B cell (primary cell): ENCODE measurements at regions not wholly inside any gene's neighbourhood (a gene's known extent, or its start where the extent isn't known, plus 50 kb on each side); places are given as distances from the start of the nearest gene placed in this dataset.

Experiments used
- ATAC-seq: fragments of 200-7000 bp; cut with Tn5 transposase; one replicate; pipeline ENCODE4 v1.10.0; 2021; ENCODE audit warnings: low read depth, mild to moderate bottlenecking, moderate number of reproducible peaks, moderate library complexity
- CTCF ChIA-PET: fragments of 350-600 bp; sonication (Branson Sonifier 250); formaldehyde crosslinking; loops from one replicate; lab custom pipeline; 2021; ENCODE audit warnings: antibody characterized with exemption, inconsistent platforms; lab: Charles Lee
- POLR2A ChIA-PET: fragments of 350-600 bp; sonication (Branson Sonifier 250); formaldehyde crosslinking; loops from one replicate; lab custom pipeline; 2021; ENCODE audit warnings: antibody characterized with exemption; lab: Charles Lee
- DNase-seq: peaks from one replicate; pipeline ENCODE4 v3.0.0; 2013
- H2AFZ ChIP-seq: 2 replicates; pipeline ENCODE4 v1.6.1; 2012; ENCODE audit warnings: mild to moderate bottlenecking, low read depth, low read length; ENCODE audit not compliant: insufficient read depth, poor library complexity, severe bottlenecking
- H3K27ac ChIP-seq, 2 donors: 1 replicate in 1 of 2; 2 replicates in 1 of 2; pipeline ENCODE4 v1.5.1; 2012 to 2013; ENCODE audit warnings: low read length in 2 of 2, mild to moderate bottlenecking in 2 of 2, moderate library complexity in 1 of 2
- H3K27me3 ChIP-seq, 4 experiments: fragments of 200-600 bp in 1 of 4; sonication (generic) in 1 of 4; replicated peaks in 1 of 4; 1 replicate in 2 of 4; 2 replicates in 2 of 4; pipeline versions ENCODE4 v1.6.1 to v1.7.0; 2013 to 2016; ENCODE audit warnings: low read length in 3 of 4, mild to moderate bottlenecking in 2 of 4, mixed read lengths in 1 of 4, moderate library complexity in 1 of 4; ENCODE audit not compliant: insufficient read depth in 4 of 4, control insufficient read depth in 3 of 4; ENCODE audit errors: control extremely low read depth in 1 of 4
- H3K36me3 ChIP-seq, 2 experiments: replicated peaks in 1 of 2; 1 replicate in 1 of 2; 2 replicates in 1 of 2; pipeline versions ENCODE4 v1.6.1 to v1.7.1; 2013; ENCODE audit warnings: low read length in 1 of 2; ENCODE audit not compliant: insufficient read depth in 2 of 2, control insufficient read depth in 1 of 2; ENCODE audit errors: control extremely low read depth in 1 of 2, extremely low read depth in 1 of 2
- H3K4me1 ChIP-seq, 2 donors: fragments of 200-600 bp in 1 of 2; sonication (generic) in 1 of 2; 1 replicate in 1 of 2; 2 replicates in 1 of 2; pipeline versions ENCODE4 v1.5.1 to v1.6.1; 2013 to 2017; ENCODE audit warnings: low read length in 2 of 2; ENCODE audit not compliant: control insufficient read depth in 2 of 2, insufficient read depth in 2 of 2
- H3K4me2 ChIP-seq: replicated peaks from 2 replicates; pipeline ENCODE3; 2012; ENCODE audit warnings: mild to moderate bottlenecking, low read depth, low read length; ENCODE audit not compliant: poor library complexity, severe bottlenecking
- H3K4me3 ChIP-seq, 5 experiments: fragments of 200-600 bp in 1 of 5; sonication (generic) in 1 of 5; 1 replicate in 3 of 5; 2 replicates in 2 of 5; pipeline versions ENCODE4 v1.5.1 to v1.7.0; 2011 to 2016; ENCODE audit warnings: low read length in 4 of 5, mild to moderate bottlenecking in 4 of 5, low read depth in 2 of 5, control low read depth in 1 of 5, moderate library complexity in 1 of 5; ENCODE audit not compliant: insufficient read depth in 1 of 5; ENCODE audit errors: control extremely low read depth in 1 of 5, extremely low read depth in 1 of 5
- H3K79me2 ChIP-seq: fragments of 200-600 bp; sonication (generic); one replicate; pipeline ENCODE4 v1.6.0; 2016; ENCODE audit warnings: low read length; ENCODE audit not compliant: control insufficient read depth, insufficient read depth
- H3K9ac ChIP-seq: fragments of 200-600 bp; sonication (generic); 2 replicates; pipeline ENCODE4 v1.6.1; 2017; ENCODE audit warnings: mild to moderate bottlenecking, low read length, moderate library complexity
- H3K9me3 ChIP-seq, 3 donors: one replicate each; pipeline versions ENCODE4 v1.6.1 to v1.7.1; 2013; ENCODE audit warnings: low read length in 2 of 3; ENCODE audit not compliant: control insufficient read depth in 2 of 3, insufficient read depth in 1 of 3; ENCODE audit errors: control extremely low read depth in 1 of 3
- H4K20me1 ChIP-seq: 2 replicates; pipeline ENCODE4 v1.6.0; 2012; ENCODE audit warnings: mild to moderate bottlenecking, low read length; ENCODE audit not compliant: insufficient read depth, control insufficient read depth, poor library complexity, severe bottlenecking
- H3K27ac Mint-ChIP-seq: one replicate; pipeline ENCODE4 v1.8.0; 2021; ENCODE audit warnings: mixed read lengths
- H3K27me3 Mint-ChIP-seq: one replicate; pipeline ENCODE4 v1.8.0; 2021; ENCODE audit warnings: mixed read lengths
- H3K4me1 Mint-ChIP-seq: one replicate; pipeline ENCODE4 v1.8.0; 2021; ENCODE audit warnings: mixed read lengths
- H3K4me3 Mint-ChIP-seq: one replicate; pipeline ENCODE4 v1.8.0; 2021; ENCODE audit warnings: mixed read lengths
- H3K9me3 Mint-ChIP-seq: one replicate; pipeline ENCODE4 v1.8.0; 2022; ENCODE audit warnings: mixed read lengths; ENCODE audit not compliant: insufficient read depth
- CTCF ChIP-seq: fragments of 200-600 bp; IDR thresholded peaks from one replicate; pipeline ENCODE4 v1.8.0; 2022; ENCODE audit warnings: antibody characterized with exemption, mild to moderate bottlenecking
- EZH2 ChIP-seq: IDR thresholded peaks from 2 replicates; pipeline ENCODE4 v1.6.1; 2012; ENCODE audit warnings: borderline replicate concordance, low read depth, mild to moderate bottlenecking, moderate library complexity, low read length; ENCODE audit not compliant: insufficient read depth, poor library complexity, severe bottlenecking
- WGBS: methylation state at CpG from one replicate; pipeline ENCODE4 v1.1.5; 2013; ENCODE audit warnings: missing lambda C conversion rate; ENCODE audit not compliant: insufficient coverage; 5-methylcytosine and 5-hydroxymethylcytosine counted together
- intact Hi-C: fragments of 100-400 bp; cut with micrococcal nuclease; formaldehyde crosslinking; loops from one replicate; pipeline ENCODE4 v1.10.0; 2022

GRCh38 chr12:112740387-112740934, 51.1 kb upstream of the RPH3A start:
- 94% methylated on average over 3 of the region's 3 CpGs for WGBS
- H3K4me3 ChIP-seq, result no peak overlapping the region
- H3K36me3 ChIP-seq, result no peaks in the 10 kb centered on the region
- no peaks in the 10 kb centered on the region for H4K20me1 ChIP-seq
- CTCF ChIA-PET, result no interaction called here
- Mint-ChIP-seq H3K9me3 (no peaks in the 10 kb centered on the region), H3K27me3 (peaks cover 46% of the 10 kb centered on the region), H3K27ac (no peak overlapping the region), H3K4me3 (no peak overlapping the region), H3K4me1 (no peaks in the 10 kb centered on the region)
- POLR2A ChIA-PET, result no interaction called here
- DNase-seq, result no peak
- no peaks in the 10 kb centered on the region for H3K4me1 ChIP-seq
- ATAC-seq, result no peak
- H3K4me2 ChIP-seq, result no peak overlapping the region
- no peaks in the 10 kb centered on the region for H3K79me2 ChIP-seq
- no peak overlapping the region for H3K27ac ChIP-seq
- no peak overlapping the region for H2AFZ ChIP-seq
- H3K9ac ChIP-seq, result no peak overlapping the region
- peaks cover 0 to 21% (median 6%) of the 10 kb centered on the region in 4 experiments for H3K27me3 ChIP-seq
- H3K9me3 ChIP-seq, result peaks cover 0 to under 1% (median 0%) of the 10 kb centered on the region in 3 donors
- TF ChIP-seq CTCF (no peak), EZH2 (no peak)
- intact Hi-C loops, result no loop called here

GRCh38 chr12:112741106-112741505, 50.4 kb upstream of the RPH3A start:
- no peaks in the 10 kb centered on the region for H3K36me3 ChIP-seq
- peaks cover 43% of the 10 kb centered on the region for H3K27me3 Mint-ChIP-seq
- DNase-seq, result no peak
- H3K27ac Mint-ChIP-seq, result no peak overlapping the region
- no peaks in the 10 kb centered on the region for H3K4me1 Mint-ChIP-seq
- ChIA-PET CTCF (no interaction called here), POLR2A (no interaction called here)
- no peak overlapping the region for H3K9ac ChIP-seq
- intact Hi-C loops, result no loop called here
- peaks cover 0 to 16% (median 6%) of the 10 kb centered on the region in 4 experiments for H3K27me3 ChIP-seq
- H3K4me1 ChIP-seq, result no peaks in the 10 kb centered on the region
- H3K4me3 ChIP-seq, result no peak overlapping the region
- no peaks in the 10 kb centered on the region for H3K79me2 ChIP-seq
- H3K27ac ChIP-seq, result no peak overlapping the region
- H4K20me1 ChIP-seq, result no peaks in the 10 kb centered on the region
- TF ChIP-seq EZH2 (no peak), CTCF (no peak)
- no peaks in the 10 kb centered on the region for H3K9me3 ChIP-seq
- H2AFZ ChIP-seq, result no peak overlapping the region
- no peak overlapping the region for H3K4me3 Mint-ChIP-seq
- no peaks in the 10 kb centered on the region for H3K9me3 Mint-ChIP-seq
- no peak for ATAC-seq
- 56% methylated on average over 1 of the region's 2 CpGs for WGBS
- no peak overlapping the region for H3K4me2 ChIP-seq
